GM21515 (cell line): ENCODE measurements at regions not wholly inside any gene's neighbourhood (a gene's known extent, or its start where the extent isn't known, plus 50 kb on each side); places are given as distances from the start of the nearest gene placed in this dataset.

Source experiments
- ATAC-seq: cut with Tn5 transposase; IDR thresholded peaks from one replicate; pipeline ENCODE4 v1.9.1; 2021; ENCODE audit not compliant: unreplicated experiment

DNA sequence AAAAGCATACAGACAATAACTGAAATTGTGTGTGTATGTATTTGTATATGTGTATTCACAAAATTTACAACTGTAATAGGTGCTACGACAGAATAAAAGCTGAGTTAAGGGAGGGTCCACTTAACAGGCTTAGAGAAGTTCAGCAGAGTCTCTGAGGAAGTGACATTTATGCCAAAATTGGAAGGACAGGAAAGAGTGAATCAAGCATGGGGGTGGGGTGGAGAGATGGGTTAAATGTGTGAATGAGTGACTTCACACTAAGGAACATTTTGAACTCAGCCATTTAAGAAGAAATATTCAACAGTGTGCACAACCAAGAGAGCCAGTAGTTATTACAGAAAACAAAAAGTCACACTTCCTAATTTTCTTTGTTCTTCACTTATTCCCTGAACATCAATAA lies 53.8 kb upstream of the RGS1 start:
- ATAC-seq, result no peak

DNA sequence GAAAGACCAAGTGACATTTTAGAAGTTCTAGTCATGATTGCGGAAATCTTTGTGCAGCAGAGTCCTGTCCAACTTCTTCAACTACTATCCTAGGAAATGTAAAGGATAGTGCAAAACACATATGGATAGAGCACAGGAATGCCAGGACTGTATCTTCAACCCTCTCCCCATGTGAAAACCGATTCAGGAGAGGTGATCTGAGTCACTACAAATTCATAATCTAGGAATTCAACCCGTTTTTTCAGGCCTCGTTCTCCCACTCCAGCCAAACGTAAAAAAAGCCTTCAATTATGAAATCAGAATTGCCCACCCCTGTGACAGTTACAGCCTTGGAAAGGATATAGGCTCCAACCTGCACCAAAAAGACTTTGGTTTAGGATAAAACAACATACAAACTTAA lies 52.9 kb upstream of the RGS1 start:
- ATAC-seq, result no peak

GRCh38 chr1:192524223-192524622 lies 51.4 kb upstream of the RGS1 start:
- no peak for ATAC-seq
